AG09319 (cell line): ENCODE measurements at regions not wholly inside any gene's neighbourhood (a gene's known extent, or its start where the extent isn't known, plus 50 kb on each side); places are given as distances from the start of the nearest gene placed in this dataset.

Source experiments
- DNase-seq: peaks from one replicate; pipeline ENCODE4 v3.0.0-alpha.2; 2010; ENCODE audit warnings: low read depth; ENCODE audit errors: extremely low read depth
- TF ChIP-seq, protein P1 (sequence below): IDR thresholded peaks from 2 replicates; pipeline ENCODE4 v1.5.1; 2011; ENCODE audit warnings: low read depth, mild to moderate bottlenecking, inconsistent platforms, low read length, moderate library complexity

DNA sequence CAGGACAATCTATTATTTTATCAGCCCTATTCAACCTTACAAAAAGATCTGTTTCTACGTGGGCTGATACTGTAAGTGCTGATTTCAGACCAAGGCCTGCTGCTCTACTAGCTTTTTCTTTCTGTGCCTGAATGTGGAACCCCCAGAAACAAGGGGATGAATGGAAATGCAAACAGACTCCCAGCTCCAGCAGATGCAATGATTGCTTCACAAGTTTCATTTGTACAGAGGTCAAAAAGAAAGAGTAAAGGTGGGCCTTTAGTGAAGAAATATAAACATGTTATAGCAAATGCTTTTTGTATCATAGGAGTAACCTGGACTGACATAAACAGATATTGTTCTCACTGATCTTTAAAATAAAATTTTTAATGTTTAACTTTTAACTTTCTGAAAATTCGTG lies 130.2 kb upstream of the SLC25A13 start:
- DNase-seq, result no peak
- TF ChIP-seq, protein P1, sequence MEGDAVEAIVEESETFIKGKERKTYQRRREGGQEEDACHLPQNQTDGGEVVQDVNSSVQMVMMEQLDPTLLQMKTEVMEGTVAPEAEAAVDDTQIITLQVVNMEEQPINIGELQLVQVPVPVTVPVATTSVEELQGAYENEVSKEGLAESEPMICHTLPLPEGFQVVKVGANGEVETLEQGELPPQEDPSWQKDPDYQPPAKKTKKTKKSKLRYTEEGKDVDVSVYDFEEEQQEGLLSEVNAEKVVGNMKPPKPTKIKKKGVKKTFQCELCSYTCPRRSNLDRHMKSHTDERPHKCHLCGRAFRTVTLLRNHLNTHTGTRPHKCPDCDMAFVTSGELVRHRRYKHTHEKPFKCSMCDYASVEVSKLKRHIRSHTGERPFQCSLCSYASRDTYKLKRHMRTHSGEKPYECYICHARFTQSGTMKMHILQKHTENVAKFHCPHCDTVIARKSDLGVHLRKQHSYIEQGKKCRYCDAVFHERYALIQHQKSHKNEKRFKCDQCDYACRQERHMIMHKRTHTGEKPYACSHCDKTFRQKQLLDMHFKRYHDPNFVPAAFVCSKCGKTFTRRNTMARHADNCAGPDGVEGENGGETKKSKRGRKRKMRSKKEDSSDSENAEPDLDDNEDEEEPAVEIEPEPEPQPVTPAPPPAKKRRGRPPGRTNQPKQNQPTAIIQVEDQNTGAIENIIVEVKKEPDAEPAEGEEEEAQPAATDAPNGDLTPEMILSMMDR, result no peak

DNA sequence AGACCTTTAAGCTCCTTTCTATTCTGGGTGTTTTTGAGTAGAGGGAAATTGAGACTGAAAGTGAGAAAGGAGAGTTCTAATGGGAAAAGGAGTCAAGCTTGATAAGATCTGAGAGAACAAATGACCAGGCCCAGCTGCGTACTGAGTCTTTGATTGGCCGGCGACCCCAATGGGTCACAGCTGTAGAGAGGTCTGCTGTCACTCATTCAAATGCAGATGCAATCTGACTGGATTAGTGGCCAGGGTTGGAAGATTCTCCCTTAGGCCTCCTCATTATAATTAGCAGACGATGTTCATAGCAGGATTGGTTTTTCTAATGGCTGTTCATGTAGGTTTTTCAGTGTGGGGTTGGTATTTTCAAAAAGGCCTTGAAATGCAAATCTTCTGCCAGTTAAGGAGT lies 127.2 kb upstream of the SLC25A13 start:
- TF ChIP-seq, protein P1, result no peak
- DNase-seq, result no peak

DNA sequence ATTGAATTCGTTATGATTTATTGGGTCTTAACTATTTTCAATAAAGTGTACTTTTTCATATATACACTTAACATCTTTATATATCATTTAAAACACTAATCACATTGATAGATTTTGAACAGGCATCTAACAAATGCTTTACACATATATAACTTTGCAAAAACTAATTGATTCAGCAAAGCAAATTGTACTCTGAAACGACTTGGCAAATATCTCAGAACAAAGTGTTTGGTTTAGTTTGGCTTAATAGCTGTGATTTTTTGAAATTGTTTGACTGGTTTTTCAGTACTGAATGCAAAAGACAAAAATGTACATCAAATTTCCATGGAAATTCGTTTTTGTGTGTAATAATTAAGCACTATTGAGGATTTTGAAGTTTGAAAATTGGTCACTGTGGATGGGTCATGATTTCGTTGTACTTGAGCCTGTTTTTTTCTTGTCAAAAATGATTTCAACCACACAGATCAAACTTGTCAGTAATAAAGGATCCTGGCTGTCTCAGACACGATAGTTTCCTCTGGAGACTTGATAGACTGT lies 125.3 kb upstream of the SLC25A13 start:
- DNase-seq, result no peak
- TF ChIP-seq, protein P1, result no peak

DNA sequence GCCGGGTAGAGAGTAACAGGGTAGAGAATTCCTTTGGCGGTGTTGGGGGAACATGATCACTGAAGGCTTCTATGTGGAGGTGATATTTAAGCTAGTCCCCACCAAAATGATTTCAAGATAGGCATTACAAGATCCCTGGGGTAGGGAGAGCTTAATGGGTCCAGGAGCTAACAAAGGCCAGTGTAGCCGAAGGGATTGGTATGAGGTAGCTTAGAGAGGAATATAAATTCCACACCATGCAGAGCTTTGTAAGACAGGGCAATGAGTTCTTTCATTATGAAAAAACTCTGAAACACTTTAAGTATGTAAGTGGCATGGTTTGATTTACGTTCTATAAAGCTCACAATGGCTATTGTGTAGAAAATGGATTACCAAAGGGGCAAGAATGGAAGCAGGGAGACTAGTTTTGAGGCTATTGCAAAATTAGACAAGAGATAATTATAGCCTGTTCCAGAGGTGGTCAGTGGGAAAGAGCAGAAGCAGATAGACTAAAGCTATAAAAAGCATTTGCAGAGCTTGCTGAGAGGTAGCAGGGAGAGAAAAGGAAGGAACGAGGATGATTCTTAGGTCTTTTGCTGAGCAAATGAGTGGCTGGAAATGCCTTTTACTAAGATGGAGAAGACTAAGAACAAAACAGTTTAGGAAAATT lies 119.7 kb upstream of the SLC25A13 start:
- DNase-seq, result no peak
- TF ChIP-seq, protein P1, result no peak

DNA sequence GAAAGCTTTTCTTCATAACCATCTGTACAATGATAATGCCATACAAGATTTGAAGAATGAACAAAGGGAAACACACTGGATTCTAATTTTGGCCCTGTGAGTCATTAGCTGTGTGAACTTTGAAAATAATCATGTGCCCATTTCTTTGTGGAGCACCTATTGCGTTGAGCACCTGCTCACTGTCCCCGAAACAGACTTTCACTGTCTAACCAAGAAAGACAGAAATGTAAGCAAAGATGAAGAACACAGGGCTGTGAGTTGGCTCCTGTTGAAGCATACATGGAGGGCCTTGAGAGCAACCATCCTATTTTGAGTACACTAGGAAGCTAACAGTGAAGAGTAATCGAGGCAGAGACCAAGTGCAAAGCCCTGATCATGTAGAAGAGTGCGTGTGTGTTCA lies 118.4 kb upstream of the SLC25A13 start:
- no peak for DNase-seq
- TF ChIP-seq, protein P1, result no peak

DNA sequence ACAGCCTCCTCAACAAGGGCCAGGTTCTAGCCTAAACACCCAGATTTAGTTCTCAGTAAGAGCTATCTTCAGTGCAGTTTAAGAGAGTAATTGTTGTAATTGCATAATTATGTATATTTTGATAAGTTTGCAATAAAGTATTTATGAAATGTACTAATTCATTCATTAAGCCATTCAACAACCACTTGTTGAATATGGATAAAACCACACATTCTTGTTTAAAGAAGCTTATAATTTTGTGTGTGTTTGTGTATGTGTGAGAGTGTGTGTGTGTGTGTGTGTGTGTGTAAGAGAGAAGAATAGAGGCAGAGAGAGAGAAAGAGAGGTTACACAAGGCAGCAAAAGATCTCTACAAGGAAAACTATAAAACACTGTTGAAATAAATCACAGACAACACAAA lies 115.0 kb upstream of the SLC25A13 start:
- TF ChIP-seq, protein P1, result no peak
- no peak for DNase-seq

DNA sequence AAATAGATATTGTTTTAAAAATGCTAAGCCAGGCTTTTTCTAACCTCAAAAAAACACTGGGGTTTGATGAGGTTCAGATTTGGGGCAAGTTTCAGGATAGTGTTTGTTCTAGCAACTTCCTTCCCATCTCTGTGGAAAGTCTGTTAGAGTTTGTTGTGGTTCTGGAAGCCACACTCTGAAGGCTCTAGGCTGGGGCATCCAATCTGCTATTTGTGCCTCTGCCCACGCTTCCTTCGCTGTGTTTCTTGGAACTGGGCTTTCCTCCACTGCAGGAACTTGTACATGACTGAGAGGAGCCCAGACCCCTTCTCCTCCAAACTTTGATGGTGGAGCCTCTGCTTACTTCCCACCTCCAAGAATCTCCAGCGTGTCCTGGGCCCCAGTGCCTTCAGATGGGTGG lies 108.5 kb upstream of the SLC25A13 start:
- DNase-seq, result no peak
- TF ChIP-seq, protein P1, result no peak
